IMR-90 (cell line): ENCODE measurements at regions not wholly inside any gene's neighbourhood (a gene's known extent, or its start where the extent isn't known, plus 50 kb on each side); places are given as distances from the start of the nearest gene placed in this dataset.

Source experiments
- ATAC-seq: fragments of 200-7000 bp; cut with Tn5 transposase; 2 replicates; pipeline ENCODE4 v1.9.1; 2020; ENCODE audit warnings: low read depth, mild to moderate bottlenecking, moderate library complexity
- BruUV-seq: library from RNA; stranded (reverse); fragments of 400-500 nt; replicated peaks from 2 replicates; lab custom pipeline; 2021; lab: Mats Ljungman, UMichigan
- CTCF ChIA-PET: fragments of 300-600 bp; formaldehyde crosslinking; extraction: SDS; loops from one replicate; lab custom pipeline; 2021; ENCODE audit warnings: antibody characterized with exemption; lab: Yijun Ruan, JAX
- POLR2A ChIA-PET: fragments of 300-600 bp; sonication (Branson Sonifier 250); formaldehyde crosslinking; loops from one replicate; lab custom pipeline; 2022; ENCODE audit warnings: antibody characterized with exemption; ENCODE audit not compliant: unreplicated experiment; lab: Charles Lee
- DNase-seq: peaks from one replicate; pipeline ENCODE4 v3.0.0; 2013
- H2AFZ ChIP-seq: replicated peaks from 2 replicates; pipeline ENCODE3; 2013; ENCODE audit warnings: low read length, mild to moderate bottlenecking; ENCODE audit not compliant: poor library complexity
- H2AK5ac ChIP-seq: 2 replicates; pipeline ENCODE4 v1.6.1; 2013; ENCODE audit warnings: low read depth, low read length, inconsistent platforms
- H2AK9ac ChIP-seq: replicated peaks from 2 replicates; pipeline ENCODE3; 2013; ENCODE audit warnings: mild to moderate bottlenecking, low read depth, low read length, moderate library complexity; ENCODE audit not compliant: poor library complexity
- H2BK120ac ChIP-seq: 2 replicates; pipeline ENCODE4 v1.6.1; 2013; ENCODE audit warnings: low read depth, low read length, inconsistent platforms
- H2BK15ac ChIP-seq: 3 replicates; pipeline ENCODE4 v1.6.1; 2013; ENCODE audit warnings: low read depth, low read length, inconsistent platforms
- H2BK20ac ChIP-seq: 2 replicates; pipeline ENCODE4 v1.6.1; 2013; ENCODE audit warnings: low read depth, mild to moderate bottlenecking, inconsistent platforms, low read length, moderate library complexity
- H2BK5ac ChIP-seq: 2 replicates; pipeline ENCODE4 v1.6.1; 2013; ENCODE audit warnings: mild to moderate bottlenecking, low read depth, low read length, inconsistent platforms; ENCODE audit not compliant: poor library complexity, severe bottlenecking
- H3K14ac ChIP-seq: replicated peaks from 2 replicates; pipeline ENCODE4 v1.6.1; 2013; ENCODE audit warnings: low read depth, low read length, inconsistent platforms
- H3K18ac ChIP-seq: 2 replicates; pipeline ENCODE4 v1.6.1; 2013; ENCODE audit warnings: low read depth, low read length, control low read depth
- H3K23ac ChIP-seq: 2 replicates; pipeline ENCODE4 v1.6.1; 2013; ENCODE audit warnings: low read depth, low read length, inconsistent platforms
- H3K27ac ChIP-seq: 2 replicates; pipeline ENCODE4 v1.5.1; 2013; ENCODE audit warnings: mild to moderate bottlenecking, control low read depth, low read length; ENCODE audit not compliant: insufficient read depth
- H3K27me3 ChIP-seq: 2 replicates; pipeline ENCODE4 v1.6.1; 2013; ENCODE audit warnings: low read length; ENCODE audit not compliant: control insufficient read depth, insufficient read depth
- H3K36me3 ChIP-seq: 2 replicates; pipeline ENCODE4 v1.6.1; 2013; ENCODE audit warnings: low read length, mixed read lengths; ENCODE audit not compliant: control insufficient read depth, insufficient read depth
- H3K4ac ChIP-seq: 2 replicates; pipeline ENCODE4 v1.6.1; 2013; ENCODE audit warnings: low read depth, low read length, inconsistent platforms
- H3K4me1 ChIP-seq: 2 replicates; pipeline ENCODE4 v1.6.1; 2013; ENCODE audit warnings: low read length, mixed read lengths; ENCODE audit not compliant: control insufficient read depth, insufficient read depth
- H3K4me2 ChIP-seq: 2 replicates; pipeline ENCODE4 v1.6.1; 2013; ENCODE audit warnings: low read depth, mild to moderate bottlenecking, control low read depth, low read length, moderate library complexity
- H3K4me3 ChIP-seq: 2 replicates; pipeline ENCODE4 v1.5.1; 2013; ENCODE audit warnings: low read depth, mild to moderate bottlenecking, control low read depth, low read length, moderate library complexity; ENCODE audit not compliant: insufficient read depth
- H3K56ac ChIP-seq: 2 replicates; pipeline ENCODE4 v1.6.1; 2013; ENCODE audit warnings: low read length, inconsistent platforms; ENCODE audit not compliant: insufficient read depth; ENCODE audit errors: extremely low read depth
- H3K79me1 ChIP-seq, 2 experiments: 2 replicates each; pipeline ENCODE4 v1.6.1; 2013; ENCODE audit warnings: low read length in 2 of 2, inconsistent platforms in 1 of 2, low read depth in 1 of 2
- H3K9ac ChIP-seq: 2 replicates; pipeline ENCODE4 v1.6.1; 2013; ENCODE audit warnings: low read depth, low read length, control low read depth
- H3K9me1 ChIP-seq: 2 replicates; pipeline ENCODE4 v1.6.1; 2013; ENCODE audit warnings: low read length, inconsistent platforms; ENCODE audit not compliant: insufficient read depth
- H3K9me3 ChIP-seq: 2 replicates; pipeline ENCODE4 v1.6.1; 2013; ENCODE audit warnings: low read length; ENCODE audit not compliant: control insufficient read depth, insufficient read depth
- H4K20me1 ChIP-seq: 2 replicates; pipeline ENCODE4 v1.6.1; 2013; ENCODE audit warnings: low read length, inconsistent platforms; ENCODE audit not compliant: insufficient read depth
- H4K5ac ChIP-seq: 2 replicates; pipeline ENCODE4 v1.6.1; 2013; ENCODE audit warnings: mild to moderate bottlenecking, low read depth, low read length, control low read depth
- H4K8ac ChIP-seq, 2 experiments: 2 replicates each; pipeline ENCODE4 v1.6.1; 2013; ENCODE audit warnings: low read depth in 2 of 2, low read length in 2 of 2, control low read depth in 1 of 2, inconsistent platforms in 1 of 2
- H4K91ac ChIP-seq: 2 replicates; pipeline ENCODE4 v1.6.1; 2013; ENCODE audit warnings: low read depth, low read length, inconsistent platforms; ENCODE audit not compliant: insufficient read depth
- BHLHE40 ChIP-seq: fragments of 150-350 bp; IDR thresholded peaks from 2 replicates; pipeline ENCODE4 v1.6.1; 2016; ENCODE audit warnings: mild to moderate bottlenecking, low read depth, low read length
- CEBPB ChIP-seq: IDR thresholded peaks from 2 replicates; pipeline ENCODE4 v1.6.1; 2012; ENCODE audit warnings: low read depth, low read length, improper control_type of control experiment
- CHD1 ChIP-seq: IDR thresholded peaks from 2 replicates; pipeline ENCODE4 v1.6.1; 2012; ENCODE audit warnings: low read depth, low read length, improper control_type of control experiment
- FOS ChIP-seq: fragments of 150-350 bp; IDR thresholded peaks from 2 replicates; pipeline ENCODE4 v1.6.1; 2016; ENCODE audit warnings: low read depth, low read length
- MAFK ChIP-seq: IDR thresholded peaks from 2 replicates; pipeline ENCODE4 v1.6.1; 2012; ENCODE audit warnings: low read depth, low read length, improper control_type of control experiment
- MAZ ChIP-seq: IDR thresholded peaks from 2 replicates; pipeline ENCODE4 v1.6.1; 2012; ENCODE audit warnings: low read depth, mild to moderate bottlenecking, low read length, improper control_type of control experiment, moderate library complexity, borderline replicate concordance
- MXI1 ChIP-seq: IDR thresholded peaks from 2 replicates; pipeline ENCODE4 v1.6.1; 2012; ENCODE audit warnings: low read depth, mild to moderate bottlenecking, low read length, moderate library complexity, borderline replicate concordance
- NFE2L2 ChIP-seq: fragments of 150-350 bp; IDR thresholded peaks from 2 replicates; pipeline ENCODE4 v1.6.1; 2016; ENCODE audit warnings: low read depth, mild to moderate bottlenecking, low read length
- POLR2A ChIP-seq: IDR thresholded peaks from 2 replicates; pipeline ENCODE4 v1.6.1; 2012; ENCODE audit warnings: mild to moderate bottlenecking, low read depth, low read length
- RCOR1 ChIP-seq: IDR thresholded peaks from 2 replicates; pipeline ENCODE4 v1.6.1; 2012; ENCODE audit warnings: mild to moderate bottlenecking, low read length, improper control_type of control experiment; ENCODE audit not compliant: insufficient replicate concordance
- RFX5 ChIP-seq: IDR thresholded peaks from 2 replicates; pipeline ENCODE4 v1.8.0; 2012; ENCODE audit warnings: low read depth, mild to moderate bottlenecking, low read length, moderate library complexity
- SMC3 ChIP-seq: fragments of 150-350 bp; IDR thresholded peaks from 2 replicates; pipeline ENCODE4 v1.6.1; 2016; ENCODE audit warnings: low read depth, mild to moderate bottlenecking, antibody characterized with exemption, low read length, moderate library complexity
- WGBS, 2 experiments: methylation state at CpG; one replicate each; pipeline versions ENCODE4 v1.1.5 to v1.1.7; 2013; ENCODE audit warnings: missing lambda C conversion rate in 2 of 2; ENCODE audit not compliant: insufficient read length in 1 of 2; ENCODE audit errors: extremely low coverage in 2 of 2; 5-methylcytosine and 5-hydroxymethylcytosine counted together
- dilution Hi-C: fragments of 300-500 bp; cut with HindIII; formaldehyde crosslinking; loops from one replicate; pipeline ENCODE4 v1.14.3; 2018; ENCODE audit warnings: low sequenced_read_pairs; ENCODE audit not compliant: unreplicated experiment
- in situ Hi-C: fragments of 300-500 bp; cut with MboI; formaldehyde crosslinking; loops from 3 replicates; pipeline ENCODE4 v1.14.3; 2019; ENCODE audit warnings: low sequenced_read_pairs, inconsistent platforms, mixed read lengths
- intact Hi-C: fragments of 100-400 bp; cut with micrococcal nuclease; formaldehyde crosslinking; loops from 2 replicates; pipeline ENCODE4 v1.10.0; 2022
- TF ChIP-seq, protein P1 (sequence below): fragments of 150-350 bp; IDR thresholded peaks from 2 replicates; pipeline ENCODE4 v1.6.1; 2017; ENCODE audit warnings: mild to moderate bottlenecking, antibody characterized with exemption, low read length, low read depth
- TF ChIP-seq, protein P2 (sequence below): fragments of 150-350 bp; IDR thresholded peaks from 2 replicates; pipeline ENCODE4 v1.6.1; 2016; ENCODE audit warnings: low read depth, mild to moderate bottlenecking, low read length, moderate library complexity, borderline replicate concordance
- TF ChIP-seq, protein P3 (sequence below): conservative IDR thresholded peaks from 2 replicates; pipeline ENCODE4 v1.5.1; 2012; ENCODE audit warnings: mild to moderate bottlenecking, low read depth, low read length, improper control_type of control experiment

DNA sequence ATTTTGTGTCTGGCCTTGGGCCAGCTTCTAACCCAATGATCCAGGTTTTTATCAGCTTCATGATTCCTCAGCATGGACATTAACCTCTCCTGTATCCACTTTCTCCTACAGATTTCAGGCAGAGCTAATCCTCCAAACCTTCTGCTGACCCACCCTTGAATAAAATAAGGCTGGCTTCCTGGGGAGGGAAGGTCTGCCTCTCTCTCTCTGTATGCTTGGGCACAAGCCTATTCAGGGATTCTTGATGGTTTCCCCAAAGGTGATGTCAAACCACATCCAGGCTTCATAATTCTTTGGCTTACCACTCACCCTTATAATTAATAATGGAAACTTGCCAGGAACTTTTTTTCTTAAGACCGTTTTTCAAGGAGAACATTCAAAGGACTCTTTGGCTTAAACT is 240.1 kb downstream of the UTP18 start:
- CTCF ChIA-PET = no interaction called here
- Histone ChIP-seq H3K4me2 (no peak overlapping the region), H3K27ac (no peak overlapping the region), H3K4ac (no peak overlapping the region), H2BK5ac (no peak overlapping the region), H2AK5ac (no peak overlapping the region), H3K27me3 (no peaks in the 10 kb centered on the region), H4K91ac (no peak overlapping the region), H2AFZ (no peak overlapping the region), H2AK9ac (no peak overlapping the region), H2BK120ac (no peak overlapping the region), H4K20me1 (no peaks in the 10 kb centered on the region), H3K36me3 (no peaks in the 10 kb centered on the region), H3K79me1 (no peaks in the 10 kb centered on the region), H3K4me1 (no peaks in the 10 kb centered on the region), H3K18ac (no peak overlapping the region), H2BK15ac (no peak overlapping the region), H3K56ac (no peak overlapping the region), H3K9me3 (no peaks in the 10 kb centered on the region), H4K5ac (no peak overlapping the region), H2BK20ac (no peak overlapping the region), H3K14ac (no peak overlapping the region), H3K9me1 (no peaks in the 10 kb centered on the region), H3K4me3 (no peak overlapping the region), H4K8ac (no peak overlapping the region), H3K9ac (no peak overlapping the region), H3K23ac (no peak overlapping the region)
- DNase-seq = no peak
- no peak for TF ChIP-seq RCOR1
- TF ChIP-seq, protein P1, sequence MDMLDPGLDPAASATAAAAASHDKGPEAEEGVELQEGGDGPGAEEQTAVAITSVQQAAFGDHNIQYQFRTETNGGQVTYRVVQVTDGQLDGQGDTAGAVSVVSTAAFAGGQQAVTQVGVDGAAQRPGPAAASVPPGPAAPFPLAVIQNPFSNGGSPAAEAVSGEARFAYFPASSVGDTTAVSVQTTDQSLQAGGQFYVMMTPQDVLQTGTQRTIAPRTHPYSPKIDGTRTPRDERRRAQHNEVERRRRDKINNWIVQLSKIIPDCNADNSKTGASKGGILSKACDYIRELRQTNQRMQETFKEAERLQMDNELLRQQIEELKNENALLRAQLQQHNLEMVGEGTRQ = no peak
- TF ChIP-seq SMC3 = no peak
- TF ChIP-seq, protein P2, sequence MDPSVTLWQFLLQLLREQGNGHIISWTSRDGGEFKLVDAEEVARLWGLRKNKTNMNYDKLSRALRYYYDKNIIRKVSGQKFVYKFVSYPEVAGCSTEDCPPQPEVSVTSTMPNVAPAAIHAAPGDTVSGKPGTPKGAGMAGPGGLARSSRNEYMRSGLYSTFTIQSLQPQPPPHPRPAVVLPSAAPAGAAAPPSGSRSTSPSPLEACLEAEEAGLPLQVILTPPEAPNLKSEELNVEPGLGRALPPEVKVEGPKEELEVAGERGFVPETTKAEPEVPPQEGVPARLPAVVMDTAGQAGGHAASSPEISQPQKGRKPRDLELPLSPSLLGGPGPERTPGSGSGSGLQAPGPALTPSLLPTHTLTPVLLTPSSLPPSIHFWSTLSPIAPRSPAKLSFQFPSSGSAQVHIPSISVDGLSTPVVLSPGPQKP = no peak
- TF ChIP-seq MXI1 = no peak
- TF ChIP-seq POLR2A = no peak
- TF ChIP-seq CHD1 = no peak
- TF ChIP-seq CEBPB = no peak
- no peak for TF ChIP-seq BHLHE40
- TF ChIP-seq MAFK = no peak
- TF ChIP-seq FOS = no peak
- no peak for TF ChIP-seq NFE2L2
- no peak for TF ChIP-seq MAZ
- TF ChIP-seq, protein P3, sequence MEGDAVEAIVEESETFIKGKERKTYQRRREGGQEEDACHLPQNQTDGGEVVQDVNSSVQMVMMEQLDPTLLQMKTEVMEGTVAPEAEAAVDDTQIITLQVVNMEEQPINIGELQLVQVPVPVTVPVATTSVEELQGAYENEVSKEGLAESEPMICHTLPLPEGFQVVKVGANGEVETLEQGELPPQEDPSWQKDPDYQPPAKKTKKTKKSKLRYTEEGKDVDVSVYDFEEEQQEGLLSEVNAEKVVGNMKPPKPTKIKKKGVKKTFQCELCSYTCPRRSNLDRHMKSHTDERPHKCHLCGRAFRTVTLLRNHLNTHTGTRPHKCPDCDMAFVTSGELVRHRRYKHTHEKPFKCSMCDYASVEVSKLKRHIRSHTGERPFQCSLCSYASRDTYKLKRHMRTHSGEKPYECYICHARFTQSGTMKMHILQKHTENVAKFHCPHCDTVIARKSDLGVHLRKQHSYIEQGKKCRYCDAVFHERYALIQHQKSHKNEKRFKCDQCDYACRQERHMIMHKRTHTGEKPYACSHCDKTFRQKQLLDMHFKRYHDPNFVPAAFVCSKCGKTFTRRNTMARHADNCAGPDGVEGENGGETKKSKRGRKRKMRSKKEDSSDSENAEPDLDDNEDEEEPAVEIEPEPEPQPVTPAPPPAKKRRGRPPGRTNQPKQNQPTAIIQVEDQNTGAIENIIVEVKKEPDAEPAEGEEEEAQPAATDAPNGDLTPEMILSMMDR = no peak
- no peak for TF ChIP-seq RFX5
- in situ Hi-C loops (no loop called here), intact Hi-C loops (no loop called here), dilution Hi-C loops (no loop called here)
- no CpG with 5 or more reads among the region's 1 CpG for WGBS, 2 experiments
- ATAC-seq = no peak
- no TSS peak for BruUV-seq
- POLR2A ChIA-PET = no interaction called here
